NCI-H2196 (cell line): ENCODE measurements at regions not wholly inside any gene's neighbourhood (a gene's known extent, or its start where the extent isn't known, plus 50 kb on each side); places are given as distances from the start of the nearest gene placed in this dataset.

Experiments used
- DNase-seq: peaks from one replicate; lab custom pipeline; 2025; ENCODE audit not compliant: unreplicated experiment; lab: John Stamatoyannopoulos, UW

- no peak for DNase-seq
These were observed 424.1 kb upstream of the TENM4 start for GRCh38 chr11:79864882-79865281.

GRCh38 chr11:79860336-79860735, 419.5 kb upstream of the TENM4 start:
- DNase-seq = no peak

- DNase-seq = no peak
These were observed 416.8 kb upstream of the TENM4 start for GRCh38 chr11:79857377-79858214.

- no peak for DNase-seq
These were observed 411.3 kb upstream of the TENM4 start for GRCh38 chr11:79852176-79852575.

- no peak for DNase-seq
These were observed 404.3 kb upstream of the TENM4 start for GRCh38 chr11:79845002-79845709.

GRCh38 chr11:79834015-79834414, 393.2 kb upstream of the TENM4 start:
- DNase-seq = no peak

- DNase-seq = no peak
These were observed 389.6 kb upstream of the TENM4 start for GRCh38 chr11:79830446-79830845.

GRCh38 chr11:79829891-79830290, 389.1 kb upstream of the TENM4 start:
- no peak for DNase-seq

- no peak for DNase-seq
These were observed 381.9 kb upstream of the TENM4 start for GRCh38 chr11:79822766-79823165.

GRCh38 chr11:79813551-79813950, 372.7 kb upstream of the TENM4 start:
- no peak for DNase-seq

GRCh38 chr11:79809487-79809886, 368.7 kb upstream of the TENM4 start:
- DNase-seq = no peak

GRCh38 chr11:79807506-79807905, 366.7 kb upstream of the TENM4 start:
- DNase-seq = no peak

- no peak for DNase-seq
These were observed 355.9 kb upstream of the TENM4 start for GRCh38 chr11:79796704-79797103.

- no peak for DNase-seq
These were observed 353.9 kb upstream of the TENM4 start for GRCh38 chr11:79794484-79795393.

GRCh38 chr11:79794057-79794456, 353.2 kb upstream of the TENM4 start:
- DNase-seq = no peak

- DNase-seq = no peak
These were observed 346.1 kb upstream of the TENM4 start for GRCh38 chr11:79786961-79787360.

GRCh38 chr11:79783833-79784232, 343.0 kb upstream of the TENM4 start:
- no peak for DNase-seq

- DNase-seq = no peak
These were observed 327.5 kb upstream of the TENM4 start for GRCh38 chr11:79768343-79768742.

- no peak for DNase-seq
These were observed 321.6 kb upstream of the TENM4 start for GRCh38 chr11:79762279-79762921.

GRCh38 chr11:79758325-79758724, 317.5 kb upstream of the TENM4 start:
- no peak for DNase-seq

- no peak for DNase-seq
These were observed 306.6 kb upstream of the TENM4 start for GRCh38 chr11:79747406-79747805.
